SK-N-MC (cell line): ENCODE measurements at regions not wholly inside any gene's neighbourhood (a gene's known extent, or its start where the extent isn't known, plus 50 kb on each side); places are given as distances from the start of the nearest gene placed in this dataset.

Source experiments
- EZH2 ChIP-seq: fragments of 200-600 bp; sonication (generic); IDR thresholded peaks from one replicate; pipeline ENCODE4 v1.6.1; 2017; ENCODE audit warnings: antibody characterized with exemption
- POLR2AphosphoS5 ChIP-seq: IDR thresholded peaks from 2 replicates; pipeline ENCODE4 v1.6.1; 2012; ENCODE audit warnings: mild to moderate bottlenecking, low read depth, low read length, borderline replicate concordance

- TF ChIP-seq POLR2AphosphoS5 (no peak), EZH2 (no peak)
These were observed 134.5 kb downstream of the PRDM13 start for GRCh38 chr6:99741092-99741491.
